22Rv1 (cell line): ENCODE measurements at regions not wholly inside any gene's neighbourhood (a gene's known extent, or its start where the extent isn't known, plus 50 kb on each side); places are given as distances from the start of the nearest gene placed in this dataset.

Source experiments
- CTCF ChIP-seq: fragments of 450-650 bp; IDR thresholded peaks from 2 replicates; pipeline ENCODE4 v1.5.1; 2017; ENCODE audit warnings: mild to moderate bottlenecking
- ZFX ChIP-seq: fragments of 450-650 bp; IDR thresholded peaks from 2 replicates; pipeline ENCODE4 v1.6.1; 2017; ENCODE audit warnings: antibody characterized with exemption, borderline replicate concordance

DNA sequence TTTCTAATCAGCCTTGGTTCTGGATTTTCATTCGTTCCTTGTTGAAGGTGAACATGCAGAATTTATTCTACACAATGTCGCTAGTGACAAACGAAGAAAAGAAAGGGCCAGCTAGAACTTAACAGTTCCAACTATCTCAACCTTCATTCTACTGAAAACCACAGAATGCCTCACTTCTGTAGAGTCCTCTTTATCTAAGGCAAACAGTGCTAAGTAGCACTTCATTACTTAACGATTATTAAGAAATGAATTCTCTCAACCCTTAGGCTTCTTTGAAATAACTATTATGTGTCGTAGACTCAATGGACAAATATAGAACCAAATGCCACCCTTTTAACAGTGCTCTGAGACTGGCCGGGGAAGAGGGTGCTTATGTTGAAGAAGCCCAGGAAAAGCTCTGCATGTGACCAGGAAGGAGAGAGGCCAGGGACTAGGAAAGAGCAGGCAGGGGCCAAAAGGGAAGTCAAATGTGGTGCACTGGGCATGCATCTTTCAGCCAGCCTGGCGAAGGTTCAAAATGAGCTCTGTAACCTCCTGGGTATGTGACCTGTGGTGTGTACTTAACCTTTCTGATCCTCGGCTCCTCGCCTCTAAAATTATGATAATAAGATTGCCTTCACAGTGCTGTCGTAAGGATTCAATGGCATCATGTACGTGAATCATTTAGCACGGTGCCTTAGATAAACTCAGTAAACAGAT is 55.4 kb upstream of the BMP2 start:
- no peak for TF ChIP-seq CTCF
- TF ChIP-seq ZFX = no peak
